ENCODE measurements at regions not wholly inside any gene's neighbourhood (a gene's known extent, or its start where the extent isn't known, plus 50 kb on each side); places are given as distances from the start of the nearest gene placed in this dataset.

DNA sequence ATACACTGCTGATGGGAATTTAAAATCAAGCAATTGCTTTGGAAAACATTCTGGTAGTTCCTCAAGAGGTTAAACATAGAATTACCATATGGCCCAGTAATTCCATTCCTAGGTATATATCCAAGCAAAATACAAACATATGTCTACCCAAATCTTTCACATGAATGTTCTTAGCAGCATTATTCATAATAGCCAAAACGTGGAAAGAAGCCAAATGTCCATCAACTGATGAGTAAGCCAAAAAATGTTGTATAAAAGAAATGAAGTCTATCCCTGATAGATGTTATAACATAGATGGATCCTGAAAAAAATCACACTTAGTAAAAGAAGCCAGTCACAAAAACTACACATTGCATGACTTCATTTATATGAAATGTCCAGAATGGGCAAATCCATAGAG, 893.0 kb downstream of the SORCS3 start:
- Mint-ChIP-seq H3K4me3 (ENCODE audit: low read depth) (no peak overlapping the region), H3K27ac (no peak overlapping the region), H3K9me3 (peaks cover 7% of the 10 kb centered on the region), H3K4me1 (ENCODE audit: low read depth) (no peaks in the 10 kb centered on the region), H3K27me3 (ENCODE audit: low read depth) (no peaks in the 10 kb centered on the region), H3K36me3 (ENCODE audit: low read depth) (no peaks in the 10 kb centered on the region)
- intact Hi-C loops (cut with micrococcal nuclease), result no loop called here
- no peak for DNase-seq (ENCODE audit: low spot score)

DNA sequence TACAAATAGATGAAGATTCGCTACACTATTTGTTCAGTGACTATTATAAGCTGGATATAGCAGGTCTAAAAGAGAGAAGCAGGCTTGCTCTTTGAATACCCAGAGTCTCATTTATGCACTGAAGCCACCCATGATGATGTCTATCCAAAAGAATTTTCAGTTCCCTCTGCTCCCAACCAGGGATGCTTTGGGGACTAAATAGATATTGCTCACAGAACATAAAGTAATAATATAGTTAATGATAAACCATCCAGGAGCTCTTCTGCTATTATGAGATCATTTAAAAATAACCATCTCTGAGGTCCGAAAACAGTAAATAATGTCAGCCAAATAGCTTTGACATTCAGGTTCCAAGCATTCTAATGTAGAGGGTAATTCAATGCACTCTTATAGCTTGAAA, 875.4 kb downstream of the SORCS3 start:
- Mint-ChIP-seq H3K36me3 (ENCODE audit: low read depth) (no peaks in the 10 kb centered on the region), H3K27me3 (ENCODE audit: low read depth) (no peaks in the 10 kb centered on the region), H3K4me3 (ENCODE audit: low read depth) (no peak overlapping the region), H3K9me3 (no peaks in the 10 kb centered on the region), H3K4me1 (ENCODE audit: low read depth) (no peaks in the 10 kb centered on the region), H3K27ac (no peak overlapping the region)
- intact Hi-C loops (cut with micrococcal nuclease), result no loop called here
- no peak for DNase-seq (ENCODE audit: low spot score)

DNA sequence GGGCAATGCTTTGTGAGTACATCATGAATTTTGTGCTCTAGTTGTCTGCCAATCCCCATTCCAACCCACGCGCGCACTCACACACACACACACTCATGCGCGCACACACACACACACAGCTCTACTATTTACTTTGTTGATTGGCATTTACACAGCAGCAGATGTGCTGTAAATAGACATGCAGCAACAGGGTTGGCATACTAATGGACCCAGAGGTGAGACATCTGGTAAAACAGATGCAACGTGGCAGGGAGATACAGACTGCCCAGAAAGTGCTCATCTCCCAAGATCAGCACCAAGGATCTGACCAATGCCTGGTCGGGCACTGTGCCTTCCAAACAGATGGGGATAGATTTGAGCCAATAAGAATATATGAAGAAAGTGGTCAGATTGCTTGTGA, 873.0 kb downstream of the SORCS3 start:
- H3K27ac Mint-ChIP-seq, result no peak overlapping the region
- DNase-seq (ENCODE audit: low spot score), result no peak
- H3K9me3 Mint-ChIP-seq, result no peaks in the 10 kb centered on the region
- no peaks in the 10 kb centered on the region for H3K4me1 Mint-ChIP-seq (ENCODE audit: low read depth)
- no peaks in the 10 kb centered on the region for H3K36me3 Mint-ChIP-seq (ENCODE audit: low read depth)
- H3K27me3 Mint-ChIP-seq (ENCODE audit: low read depth), result no peaks in the 10 kb centered on the region
- H3K4me3 Mint-ChIP-seq (ENCODE audit: low read depth), result no peak overlapping the region
- intact Hi-C loops (cut with micrococcal nuclease), result no loop called here

DNA sequence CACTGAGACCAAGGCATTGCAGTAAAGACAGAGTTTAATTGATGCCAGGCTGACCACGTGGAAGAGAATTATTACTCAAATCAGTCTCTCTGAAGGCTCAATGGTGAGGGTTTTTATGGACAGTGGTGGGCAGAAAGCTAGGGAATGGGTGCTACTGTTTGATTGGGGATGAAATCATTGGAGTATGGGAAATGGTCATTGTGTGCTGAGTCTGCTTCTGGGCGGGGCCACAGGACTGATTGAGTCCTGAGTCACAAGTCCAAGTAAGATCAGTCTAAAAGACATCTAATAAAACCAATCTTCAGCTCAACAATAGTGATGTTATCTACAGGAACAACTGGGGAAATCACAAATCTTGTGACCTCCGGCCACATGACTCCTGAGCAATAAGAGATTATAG, 868.4 kb downstream of the SORCS3 start:
- no peak for DNase-seq (ENCODE audit: low spot score)
- Mint-ChIP-seq H3K4me1 (ENCODE audit: low read depth) (no peaks in the 10 kb centered on the region), H3K36me3 (ENCODE audit: low read depth) (no peaks in the 10 kb centered on the region), H3K27ac (no peak overlapping the region), H3K9me3 (no peaks in the 10 kb centered on the region), H3K27me3 (ENCODE audit: low read depth) (no peaks in the 10 kb centered on the region), H3K4me3 (ENCODE audit: low read depth) (no peak overlapping the region)
- intact Hi-C loops (cut with micrococcal nuclease), result no loop called here

DNA sequence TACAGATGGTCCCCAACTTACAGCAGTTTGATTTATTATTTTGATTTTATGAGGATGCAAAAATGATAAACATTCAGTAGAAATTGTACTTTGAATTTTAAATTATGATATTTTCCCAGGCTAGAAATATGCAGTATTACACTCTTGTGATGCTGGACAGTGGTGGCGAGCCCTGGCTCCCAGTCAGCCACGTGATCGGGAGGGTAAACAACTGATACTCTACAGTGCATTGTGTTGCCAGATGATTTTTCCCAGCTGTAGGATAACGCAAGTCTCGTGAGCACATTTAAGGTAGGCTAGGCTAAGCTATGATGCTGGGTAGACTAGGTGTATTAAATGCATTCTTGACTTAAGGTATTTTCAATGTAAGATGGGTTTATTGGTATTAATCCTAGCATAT, 865.2 kb downstream of the SORCS3 start:
- H3K9me3 Mint-ChIP-seq, result no peaks in the 10 kb centered on the region

DNA sequence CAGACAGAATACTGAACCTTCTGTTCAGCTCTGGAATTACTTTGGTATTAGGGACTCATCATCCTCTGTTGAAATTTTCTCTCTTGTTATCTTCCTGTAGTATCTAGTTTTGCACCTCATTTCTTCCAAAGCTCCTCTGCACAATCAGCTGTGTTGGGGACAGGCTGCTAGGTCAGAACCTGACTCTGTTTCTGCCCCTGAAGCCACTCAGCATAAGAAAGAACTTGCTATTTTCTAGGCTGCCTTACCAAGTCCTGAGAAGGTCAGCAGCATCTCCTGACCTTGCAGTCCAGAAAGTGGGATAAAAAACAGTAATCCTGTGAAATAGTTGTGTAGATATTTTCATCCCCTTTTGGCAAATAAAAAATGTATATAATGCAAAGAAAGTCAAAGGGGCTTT, 862.6 kb downstream of the SORCS3 start:
- H3K4me1 Mint-ChIP-seq (ENCODE audit: low read depth), result no peaks in the 10 kb centered on the region
- no peaks in the 10 kb centered on the region for H3K36me3 Mint-ChIP-seq (ENCODE audit: low read depth)
- intact Hi-C loops (cut with micrococcal nuclease), result no loop called here
- no peak for DNase-seq (ENCODE audit: low spot score)
- no peak overlapping the region for H3K4me3 Mint-ChIP-seq (ENCODE audit: low read depth)
- no peaks in the 10 kb centered on the region for H3K27me3 Mint-ChIP-seq (ENCODE audit: low read depth)
- H3K27ac Mint-ChIP-seq, result no peak overlapping the region
- H3K9me3 Mint-ChIP-seq, result no peaks in the 10 kb centered on the region

More for the DNA sequence above, 865.2 kb downstream of the SORCS3 start:
- Mint-ChIP-seq H3K36me3 (ENCODE audit: low read depth) (no peaks in the 10 kb centered on the region), H3K27ac (no peak overlapping the region), H3K4me1 (ENCODE audit: low read depth) (no peaks in the 10 kb centered on the region), H3K4me3 (ENCODE audit: low read depth) (no peak overlapping the region), H3K27me3 (ENCODE audit: low read depth) (no peaks in the 10 kb centered on the region)
- DNase-seq (ENCODE audit: low spot score), result no peak
- intact Hi-C loops (cut with micrococcal nuclease), result no loop called here

- intact Hi-C loops (cut with micrococcal nuclease), result no loop called here
- H3K4me1 Mint-ChIP-seq (ENCODE audit: low read depth), result no peaks in the 10 kb centered on the region
- H3K4me3 Mint-ChIP-seq (ENCODE audit: low read depth), result no peak overlapping the region
- no peaks in the 10 kb centered on the region for H3K27me3 Mint-ChIP-seq (ENCODE audit: low read depth)
- no peaks in the 10 kb centered on the region for H3K36me3 Mint-ChIP-seq (ENCODE audit: low read depth)
- no peaks in the 10 kb centered on the region for H3K9me3 Mint-ChIP-seq
- DNase-seq (ENCODE audit: low spot score), result no peak
- no peak overlapping the region for H3K27ac Mint-ChIP-seq
These were observed 861.0 kb downstream of the SORCS3 start for GRCh38 chr10:105502058-105502457.

DNA sequence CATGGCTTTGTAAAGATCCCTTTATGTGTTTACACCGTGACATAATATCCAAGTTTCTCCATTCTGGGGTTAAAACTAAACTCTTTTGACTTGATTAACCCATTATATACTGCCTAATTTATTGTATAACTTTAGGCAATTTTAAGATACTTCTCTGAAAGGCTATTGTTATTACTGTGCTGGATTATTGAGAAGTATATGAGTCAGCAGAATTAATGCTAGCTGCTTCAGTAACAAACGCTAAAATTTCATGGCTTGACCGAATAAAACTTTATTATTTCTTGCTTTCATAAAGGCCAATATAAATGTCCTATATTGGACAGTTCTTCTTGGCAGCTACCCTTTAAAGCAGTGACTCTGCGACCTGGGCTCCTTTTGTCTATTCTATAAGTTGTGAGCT, 853.9 kb downstream of the SORCS3 start:
- no peaks in the 10 kb centered on the region for H3K4me1 Mint-ChIP-seq (ENCODE audit: low read depth)

GRCh38 chr10:105494303-105494702, 853.2 kb downstream of the SORCS3 start:
- DNase-seq (ENCODE audit: low spot score), result no peak
- no peak overlapping the region for H3K4me3 Mint-ChIP-seq (ENCODE audit: low read depth)
- intact Hi-C loops (cut with micrococcal nuclease), result no loop called here
- peaks cover 7% of the 10 kb centered on the region for H3K9me3 Mint-ChIP-seq
- H3K36me3 Mint-ChIP-seq (ENCODE audit: low read depth), result no peaks in the 10 kb centered on the region
- no peaks in the 10 kb centered on the region for H3K27me3 Mint-ChIP-seq (ENCODE audit: low read depth)
- H3K4me1 Mint-ChIP-seq (ENCODE audit: low read depth), result no peaks in the 10 kb centered on the region
- no peak overlapping the region for H3K27ac Mint-ChIP-seq

More for the DNA sequence above, 853.9 kb downstream of the SORCS3 start:
- Mint-ChIP-seq H3K9me3 (peaks cover 7% of the 10 kb centered on the region), H3K36me3 (ENCODE audit: low read depth) (no peaks in the 10 kb centered on the region), H3K4me3 (ENCODE audit: low read depth) (no peak overlapping the region), H3K27ac (no peak overlapping the region), H3K27me3 (ENCODE audit: low read depth) (no peaks in the 10 kb centered on the region)
- DNase-seq (ENCODE audit: low spot score), result no peak
- intact Hi-C loops (cut with micrococcal nuclease), result no loop called here

- Mint-ChIP-seq H3K27me3 (ENCODE audit: low read depth) (no peaks in the 10 kb centered on the region), H3K27ac (no peak overlapping the region), H3K9me3 (peaks cover 7% of the 10 kb centered on the region), H3K36me3 (ENCODE audit: low read depth) (no peaks in the 10 kb centered on the region), H3K4me1 (ENCODE audit: low read depth) (no peaks in the 10 kb centered on the region), H3K4me3 (ENCODE audit: low read depth) (no peak overlapping the region)
- no peak for DNase-seq (ENCODE audit: low spot score)
- intact Hi-C loops (cut with micrococcal nuclease), result no loop called here
These were observed 832.1 kb downstream of the SORCS3 start for GRCh38 chr10:105473170-105473569.

- DNase-seq (ENCODE audit: low spot score), result no peak
- Mint-ChIP-seq H3K4me3 (ENCODE audit: low read depth) (no peak overlapping the region), H3K27me3 (ENCODE audit: low read depth) (no peaks in the 10 kb centered on the region), H3K4me1 (ENCODE audit: low read depth) (no peaks in the 10 kb centered on the region), H3K36me3 (ENCODE audit: low read depth) (no peaks in the 10 kb centered on the region), H3K9me3 (no peaks in the 10 kb centered on the region), H3K27ac (no peak overlapping the region)
- intact Hi-C loops (cut with micrococcal nuclease), result no loop called here
These were observed 827.7 kb downstream of the SORCS3 start for GRCh38 chr10:105468759-105469158.

- Mint-ChIP-seq H3K4me3 (ENCODE audit: low read depth) (no peak overlapping the region), H3K4me1 (ENCODE audit: low read depth) (no peaks in the 10 kb centered on the region), H3K27me3 (ENCODE audit: low read depth) (no peaks in the 10 kb centered on the region), H3K27ac (no peak overlapping the region), H3K36me3 (ENCODE audit: low read depth) (no peaks in the 10 kb centered on the region), H3K9me3 (peaks cover 8% of the 10 kb centered on the region)
- intact Hi-C loops (cut with micrococcal nuclease), result no loop called here
- DNase-seq (ENCODE audit: low spot score), result no peak
These were observed 825.4 kb downstream of the SORCS3 start for GRCh38 chr10:105466521-105466920.

DNA sequence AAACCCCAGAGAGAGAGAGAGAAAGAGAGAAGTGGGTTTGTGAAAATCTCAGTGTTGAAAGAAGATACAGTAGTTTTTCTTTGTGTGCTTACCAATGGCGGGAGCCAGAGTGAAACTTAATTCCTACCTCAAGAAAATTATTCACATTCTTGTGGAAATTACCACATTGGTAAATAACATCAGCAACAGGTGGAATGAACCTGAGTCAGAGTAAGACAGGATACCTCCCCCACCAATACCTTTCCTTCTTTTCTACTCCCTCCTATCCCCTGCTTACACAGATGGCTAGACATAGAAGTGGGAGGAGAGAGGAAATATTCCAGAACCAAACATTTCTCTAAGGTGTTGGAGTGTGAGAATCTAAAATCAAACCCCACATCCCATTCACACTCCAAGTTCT, 793.9 kb downstream of the SORCS3 start:
- no peaks in the 10 kb centered on the region for H3K36me3 Mint-ChIP-seq (ENCODE audit: low read depth)
- H3K9me3 Mint-ChIP-seq, result no peaks in the 10 kb centered on the region
- intact Hi-C loops (cut with micrococcal nuclease), result no loop called here
- H3K27ac Mint-ChIP-seq, result no peak overlapping the region
- H3K4me1 Mint-ChIP-seq (ENCODE audit: low read depth), result no peaks in the 10 kb centered on the region
- no peak overlapping the region for H3K4me3 Mint-ChIP-seq (ENCODE audit: low read depth)
- no peak for DNase-seq (ENCODE audit: low spot score)
- H3K27me3 Mint-ChIP-seq (ENCODE audit: low read depth), result no peaks in the 10 kb centered on the region

- no peaks in the 10 kb centered on the region for H3K4me1 Mint-ChIP-seq (ENCODE audit: low read depth)
- H3K36me3 Mint-ChIP-seq (ENCODE audit: low read depth), result no peaks in the 10 kb centered on the region
- H3K9me3 Mint-ChIP-seq, result no peaks in the 10 kb centered on the region
These were observed 772.9 kb downstream of the SORCS3 start for GRCh38 chr10:105413997-105414396.

More at GRCh38 chr10:105413997-105414396, 772.9 kb downstream of the SORCS3 start:
- no peak for DNase-seq (ENCODE audit: low spot score)
- no peaks in the 10 kb centered on the region for H3K27me3 Mint-ChIP-seq (ENCODE audit: low read depth)
- H3K27ac Mint-ChIP-seq, result no peak overlapping the region
- intact Hi-C loops (cut with micrococcal nuclease), result no loop called here
- H3K4me3 Mint-ChIP-seq (ENCODE audit: low read depth), result no peak overlapping the region
